ENCODE measurements at regions not wholly inside any gene's neighbourhood (a gene's known extent, or its start where the extent isn't known, plus 50 kb on each side); places are given as distances from the start of the nearest gene placed in this dataset.

GRCh38 chr2:217429981-217430500, 570.2 kb upstream of the TNP1 start:
- TF ChIP-seq POLR2A (IDR thresholded peaks at IDR 0.05; ENCODE audit: low read length): no peak
- no peak for TF ChIP-seq GATA1 (IDR thresholded peaks at IDR 0.05; ENCODE audit: low read depth, low read length)
